ENCODE measurements at regions not wholly inside any gene's neighbourhood (a gene's known extent, or its start where the extent isn't known, plus 50 kb on each side); places are given as distances from the start of the nearest gene placed in this dataset.

DNA sequence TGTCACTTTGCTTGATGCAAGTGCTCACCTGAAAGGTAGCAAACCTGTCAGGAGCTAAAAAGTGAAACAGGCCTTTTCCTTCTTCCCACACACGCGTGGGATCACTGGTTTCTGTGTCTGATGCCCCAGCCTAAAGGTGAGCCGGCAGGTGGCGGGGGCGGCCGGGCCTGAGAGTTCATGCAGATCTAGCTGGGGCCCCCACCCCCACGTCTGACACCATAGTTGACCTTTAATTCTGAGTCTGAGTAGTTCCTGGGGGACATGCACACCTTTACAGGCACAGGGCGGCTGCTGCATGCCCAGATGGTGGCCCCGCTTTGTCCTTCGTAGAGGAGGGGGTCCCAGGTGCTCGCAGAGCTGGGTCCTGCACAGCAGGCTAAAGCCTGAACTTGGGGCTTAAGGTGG lies 345.3 kb downstream of the TEX29 start (continued):
- TF ChIP-seq REST (IDR thresholded peaks at IDR 0.05; ENCODE audit: low read depth, low read length), result no peak
- no peak for TF ChIP-seq FOXJ3 (CRISPR knock-in tag; IDR thresholded peaks at IDR 0.05)
- no peak for TF ChIP-seq MXI1 (IDR thresholded peaks at IDR 0.05; ENCODE audit: low read depth, low read length)
- TF ChIP-seq TEAD4 (IDR thresholded peaks at IDR 0.05; ENCODE audit: borderline replicate concordance, insufficient read depth), result no peak
- TF ChIP-seq TAF1 (IDR thresholded peaks at IDR 0.05; ENCODE audit: borderline replicate concordance, low read depth, low read length), result no peak

DNA sequence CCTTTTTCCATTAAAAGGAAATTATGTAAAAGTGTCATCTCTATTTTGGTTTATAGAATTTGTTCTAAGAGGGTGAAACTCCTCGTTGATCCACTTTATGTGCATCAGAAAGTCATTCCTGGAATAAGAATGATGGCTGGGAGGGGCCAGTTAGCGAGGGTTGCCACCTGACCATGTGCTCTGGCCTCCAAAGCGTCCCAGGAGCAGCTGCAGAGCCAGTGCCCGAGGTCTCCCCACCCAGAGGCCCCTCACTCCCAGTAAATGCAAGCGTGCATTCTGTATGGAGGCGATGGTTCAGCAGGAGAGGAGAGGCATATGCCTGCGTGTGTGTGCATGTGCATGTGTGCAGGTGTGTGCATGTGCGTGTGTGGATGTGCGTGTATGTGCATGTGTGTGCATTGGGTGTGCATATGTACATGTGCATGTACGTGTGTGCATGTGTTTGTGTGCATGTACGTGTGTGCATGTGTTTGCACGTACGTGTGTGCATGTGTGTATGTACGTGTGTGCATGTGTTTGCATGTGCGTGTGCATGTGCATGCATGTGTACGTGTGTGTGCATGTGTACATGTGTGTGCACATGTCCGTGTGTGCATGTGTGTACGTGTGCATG lies 345.8 kb downstream of the TEX29 start:
- POLR2A ChIA-PET, result no interaction called here
- Histone ChIP-seq H3K9me2 (no peaks in the 10 kb centered on the region), H3F3A (replicated peaks; ENCODE audit: insufficient read depth) (no peaks in the 10 kb centered on the region), H3K4me1 (ENCODE audit: control insufficient read depth in 1 of 2, insufficient read depth in 2 of 2, low read depth in 1 of 2, low read length in 1 of 2) (no peaks in the 10 kb centered on the region), H3K79me2 (ENCODE audit: insufficient read depth) (no peaks in the 10 kb centered on the region), H2AFZ (ENCODE audit: low read depth) (no peak overlapping the region), H3K4me2 (no peak overlapping the region), H3K36me3 (replicated peaks in 1 of 2; ENCODE audit: control insufficient read depth in 1 of 2, insufficient read depth in 2 of 2, low read length in 1 of 2) (no peaks in the 10 kb centered on the region), H3K9ac (no peak overlapping the region), H3K27me3 (ENCODE audit: insufficient read depth) (no peaks in the 10 kb centered on the region), H4K20me1 (ENCODE audit: insufficient read depth) (no peaks in the 10 kb centered on the region), H3K27ac (ENCODE audit: low read depth in 2 of 2, low read length in 1 of 2) (no peak overlapping the region), H3K4me3 (ENCODE audit: low read depth in 2 of 2, low read length in 1 of 2) (no peak overlapping the region), H3K9me3 (no peaks in the 10 kb centered on the region)
- CTCF ChIA-PET, result no interaction called here
- TF ChIP-seq PBX3 (IDR thresholded peaks at IDR 0.05) (no peak), USF1 (IDR thresholded peaks at IDR 0.05; ENCODE audit: borderline replicate concordance, low read depth) (no peak), RCOR1 (IDR thresholded peaks at IDR 0.05; ENCODE audit: low read length) (no peak), CTCF (IDR thresholded peaks at IDR 0.05) (no peak), FOXM1 (IDR thresholded peaks at IDR 0.05; ENCODE audit: low read depth) (no peak), MXI1 (IDR thresholded peaks at IDR 0.05; ENCODE audit: low read depth, low read length) (no peak), SIN3A (IDR thresholded peaks at IDR 0.05; ENCODE audit: borderline replicate concordance, low read depth, low read length) (no peak), YY1 (IDR thresholded peaks at IDR 0.05; ENCODE audit: low read depth) (no peak), RFX5 (IDR thresholded peaks at IDR 0.05; ENCODE audit: low read length) (no peak), RXRA (IDR thresholded peaks at IDR 0.05; ENCODE audit: borderline replicate concordance, low read depth) (no peak), GATA2 (CRISPR knock-in tag; IDR thresholded peaks at IDR 0.05) (no peak), NRF1 (IDR thresholded peaks at IDR 0.05; ENCODE audit: low read depth, low read length) (no peak)
- DNase-seq, result no peak
- WGBS (ENCODE audit: low lambda C conversion rate), result 31% methylated on average over 18 of the region's 18 CpGs

Measured in SK-N-SH (cell line).